LNCaP clone FGC (cell line): ENCODE measurements at regions not wholly inside any gene's neighbourhood (a gene's known extent, or its start where the extent isn't known, plus 50 kb on each side); places are given as distances from the start of the nearest gene placed in this dataset.
A peak's percentile ranks its signal among the peaks of the same experiment; 100 is the strongest.

Experiments
- DNase-seq: peaks from one replicate; pipeline ENCODE4 v3.0.0-alpha.2; 2011; ENCODE audit warnings: low read depth
- H3K4me3 ChIP-seq: 2 replicates; pipeline ENCODE4 v1.5.1; 2011; ENCODE audit warnings: mild to moderate bottlenecking, low read depth, low read length, control low read depth
- TF ChIP-seq, protein P1 (sequence below): IDR thresholded peaks from 2 replicates; pipeline ENCODE4 v1.5.1; 2012; ENCODE audit warnings: mild to moderate bottlenecking; ENCODE audit not compliant: control insufficient read depth, insufficient read depth; ENCODE audit errors: extremely low read depth

DNA sequence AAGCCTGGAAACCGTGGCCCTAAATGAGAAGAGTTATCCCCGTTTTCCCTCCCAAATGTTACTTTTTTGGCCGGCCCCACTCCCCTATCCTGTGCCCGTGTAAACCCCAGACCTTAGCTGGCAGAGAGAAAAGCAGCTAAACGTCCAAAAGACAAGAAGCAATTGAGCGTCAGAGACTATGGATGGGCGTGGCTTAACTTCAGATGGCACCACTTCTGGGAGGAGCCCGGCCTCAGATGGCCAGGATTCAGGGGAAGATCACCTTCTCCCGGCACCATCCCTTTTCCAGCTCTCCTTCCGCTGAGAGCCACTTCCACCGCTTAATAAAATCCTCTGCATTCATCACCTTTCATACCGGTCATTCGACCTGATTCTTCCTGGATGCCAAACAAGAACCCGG is 350.1 kb upstream of the PCDH7 start:
- TF ChIP-seq, protein P1, sequence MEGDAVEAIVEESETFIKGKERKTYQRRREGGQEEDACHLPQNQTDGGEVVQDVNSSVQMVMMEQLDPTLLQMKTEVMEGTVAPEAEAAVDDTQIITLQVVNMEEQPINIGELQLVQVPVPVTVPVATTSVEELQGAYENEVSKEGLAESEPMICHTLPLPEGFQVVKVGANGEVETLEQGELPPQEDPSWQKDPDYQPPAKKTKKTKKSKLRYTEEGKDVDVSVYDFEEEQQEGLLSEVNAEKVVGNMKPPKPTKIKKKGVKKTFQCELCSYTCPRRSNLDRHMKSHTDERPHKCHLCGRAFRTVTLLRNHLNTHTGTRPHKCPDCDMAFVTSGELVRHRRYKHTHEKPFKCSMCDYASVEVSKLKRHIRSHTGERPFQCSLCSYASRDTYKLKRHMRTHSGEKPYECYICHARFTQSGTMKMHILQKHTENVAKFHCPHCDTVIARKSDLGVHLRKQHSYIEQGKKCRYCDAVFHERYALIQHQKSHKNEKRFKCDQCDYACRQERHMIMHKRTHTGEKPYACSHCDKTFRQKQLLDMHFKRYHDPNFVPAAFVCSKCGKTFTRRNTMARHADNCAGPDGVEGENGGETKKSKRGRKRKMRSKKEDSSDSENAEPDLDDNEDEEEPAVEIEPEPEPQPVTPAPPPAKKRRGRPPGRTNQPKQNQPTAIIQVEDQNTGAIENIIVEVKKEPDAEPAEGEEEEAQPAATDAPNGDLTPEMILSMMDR, result no peak
- H3K4me3 ChIP-seq, result no peak overlapping the region
- DNase-seq, result no peak

DNA sequence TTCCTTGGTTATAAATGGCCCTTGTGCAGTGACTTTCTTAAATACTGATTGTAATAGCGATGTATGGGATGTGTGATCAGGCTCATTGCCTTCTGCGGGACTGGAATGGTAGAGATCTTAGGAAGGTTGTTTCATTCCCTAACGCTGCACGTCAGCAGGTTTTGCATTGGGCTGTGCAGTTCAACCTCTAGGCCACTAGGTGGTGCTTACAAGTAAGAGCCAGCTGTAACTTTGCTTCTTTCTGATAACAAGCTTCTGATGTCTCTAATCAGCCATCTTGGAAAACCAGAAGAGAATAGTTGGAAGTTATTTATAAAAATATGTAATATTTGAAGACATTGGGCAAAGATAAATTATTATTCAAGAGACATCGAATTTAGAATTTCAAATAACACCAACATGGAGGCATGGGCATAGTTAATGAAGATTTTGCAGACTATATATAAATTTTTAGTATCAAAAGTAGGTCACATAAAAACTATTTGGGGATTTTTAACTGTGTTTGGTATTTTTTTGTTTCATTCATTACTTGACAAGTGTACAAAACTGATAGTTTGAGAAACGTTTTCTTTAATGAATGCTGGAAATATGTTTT is 339.7 kb upstream of the PCDH7 start:
- H3K4me3 ChIP-seq, result no peak overlapping the region
- TF ChIP-seq, protein P1, result peak; percentile 93
- peak; percentile 57 for DNase-seq

DNA sequence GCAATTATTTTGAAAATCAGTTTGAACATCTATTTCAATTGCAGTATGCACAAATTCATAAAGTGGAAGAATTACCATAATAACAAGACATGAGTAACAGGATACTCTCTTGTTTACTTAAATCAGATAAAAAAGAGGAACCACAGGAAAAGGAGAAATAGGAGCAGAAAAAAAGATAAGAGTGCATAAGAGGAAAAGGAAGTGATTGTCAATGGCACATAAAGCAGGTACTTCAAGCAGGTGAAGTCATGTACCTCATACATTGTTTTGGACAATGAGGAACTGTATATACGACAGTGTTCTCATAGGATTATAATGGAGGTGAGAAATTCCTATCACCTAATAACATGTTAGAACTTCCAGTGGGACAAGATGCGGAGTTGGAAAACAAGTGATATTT is 334.5 kb upstream of the PCDH7 start:
- TF ChIP-seq, protein P1, result no peak

DNA sequence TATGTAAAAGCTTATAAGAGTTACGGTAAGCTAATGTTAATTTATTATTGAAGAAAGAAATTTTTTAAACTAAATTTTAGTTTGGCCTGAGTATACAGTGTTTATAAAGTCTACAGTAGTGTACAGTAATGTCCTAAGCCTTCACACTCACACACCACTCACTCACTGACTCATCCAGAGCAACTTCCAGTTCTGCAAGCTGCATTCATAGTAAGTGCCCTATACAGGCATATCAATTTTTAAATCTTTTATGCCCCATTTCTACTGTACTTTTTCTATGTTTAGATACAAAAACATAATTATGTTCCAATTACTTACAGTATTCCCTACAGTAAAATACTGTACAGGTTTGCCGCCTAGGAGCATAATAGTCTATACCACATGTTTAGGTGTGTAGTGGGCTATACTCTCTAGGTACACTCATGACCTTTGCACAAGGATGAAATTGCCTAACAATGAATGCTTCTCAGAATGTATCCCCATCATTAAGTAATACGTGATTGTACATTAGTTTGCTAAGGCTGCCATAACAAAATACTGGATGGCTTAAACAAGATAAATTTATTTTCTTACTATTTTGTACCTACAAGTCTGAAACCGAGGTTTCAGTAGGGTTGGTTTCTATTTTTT is 333.8 kb upstream of the PCDH7 start:
- H3K4me3 ChIP-seq, result no peak overlapping the region
- DNase-seq, result no peak
- TF ChIP-seq, protein P1, result no peak

More for the DNA sequence above, 334.5 kb upstream of the PCDH7 start:
- DNase-seq, result no peak
- H3K4me3 ChIP-seq, result no peak overlapping the region

DNA sequence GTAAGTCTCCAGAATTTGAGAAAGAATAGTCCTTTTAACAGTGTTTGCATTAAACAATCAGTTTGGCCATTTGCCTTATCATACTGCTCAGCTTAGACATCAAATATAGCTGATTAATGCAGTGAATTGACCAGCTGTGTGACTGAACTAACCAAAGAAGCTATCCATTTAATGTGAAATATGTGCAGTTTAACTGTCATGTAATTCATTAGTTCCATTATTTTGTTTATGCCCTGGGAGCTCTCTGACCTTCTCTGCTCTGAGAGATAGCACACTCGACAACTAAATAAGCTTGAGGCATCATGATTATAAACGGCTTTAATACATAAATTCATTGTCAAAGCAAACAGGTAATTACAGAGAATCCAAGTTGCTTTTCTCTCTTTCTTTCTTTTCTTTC is 324.3 kb upstream of the PCDH7 start:
- no peak overlapping the region for H3K4me3 ChIP-seq
- TF ChIP-seq, protein P1, result no peak
- no peak for DNase-seq

DNA sequence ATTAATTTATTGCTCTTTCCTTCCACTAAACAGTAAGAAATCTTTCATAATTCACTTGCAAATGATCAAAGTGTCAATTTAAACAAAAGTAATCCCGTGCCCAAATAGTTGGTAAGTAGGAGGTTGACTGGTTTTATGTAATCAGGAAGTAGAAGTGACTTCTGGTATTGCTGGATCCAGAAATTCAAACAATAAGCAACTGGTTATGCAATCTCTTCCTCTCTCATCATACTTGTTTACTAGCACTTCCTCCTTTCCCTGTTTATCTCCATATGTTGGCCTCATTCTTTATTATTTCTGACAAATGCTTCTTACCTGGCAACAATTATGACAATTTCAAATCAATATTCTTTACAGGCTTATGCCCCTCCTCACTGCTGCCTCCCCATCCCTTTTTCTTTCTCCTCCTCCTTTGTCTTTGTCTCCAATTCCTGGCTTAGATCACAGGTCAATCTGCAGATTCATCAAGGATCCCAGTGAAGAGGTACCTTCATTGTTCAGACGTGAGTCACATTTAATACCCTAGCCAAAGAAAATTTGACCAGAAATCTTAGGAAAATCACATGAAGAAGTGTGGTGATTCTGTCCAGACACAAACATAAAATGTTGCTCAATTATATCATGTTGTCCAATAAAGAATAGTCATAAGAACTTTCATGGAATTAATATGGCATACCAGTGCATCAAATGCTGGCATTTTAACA is 323.2 kb upstream of the PCDH7 start:
- DNase-seq, result no peak
- H3K4me3 ChIP-seq, result no peak overlapping the region
- TF ChIP-seq, protein P1, result no peak

DNA sequence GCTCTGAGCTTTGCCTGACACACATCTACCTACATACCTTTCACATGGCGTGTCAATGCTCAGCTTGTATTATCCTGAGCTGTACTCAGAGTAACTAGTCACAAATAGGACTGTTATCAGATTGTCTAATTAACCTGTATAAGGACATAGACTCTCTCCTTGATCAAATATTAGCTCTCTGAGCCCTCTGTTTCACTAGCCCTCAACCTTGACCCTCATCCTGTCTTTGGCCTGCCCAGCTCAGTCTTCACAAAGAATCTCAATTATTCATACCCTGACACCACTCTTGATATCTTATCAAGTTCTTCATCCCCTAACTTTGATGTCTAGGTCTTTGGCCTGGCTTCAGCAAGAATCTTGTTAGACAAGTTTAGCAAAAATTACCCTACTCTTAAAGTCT is 320.7 kb upstream of the PCDH7 start:
- no peak overlapping the region for H3K4me3 ChIP-seq
- no peak for DNase-seq
- TF ChIP-seq, protein P1, result no peak
